H9 (cell line): ENCODE measurements at regions not wholly inside any gene's neighbourhood (a gene's known extent, or its start where the extent isn't known, plus 50 kb on each side); places are given as distances from the start of the nearest gene placed in this dataset.

Experiments used
- DNase-seq: peaks from one replicate; pipeline ENCODE4 v3.0.0-alpha.2; 2017
- H2AFZ ChIP-seq: one replicate; pipeline ENCODE4 v1.6.1; 2013; ENCODE audit warnings: mild to moderate bottlenecking, low read length, control low read depth, moderate library complexity
- H2AK5ac ChIP-seq: 2 replicates; pipeline ENCODE4 v1.6.1; 2013; ENCODE audit warnings: low read length, control low read depth, mixed read lengths; ENCODE audit not compliant: insufficient read length
- H2BK120ac ChIP-seq: one replicate; pipeline ENCODE4 v1.6.1; 2013; ENCODE audit warnings: low read depth, mild to moderate bottlenecking, low read length, control low read depth, inconsistent platforms; ENCODE audit not compliant: poor library complexity, severe bottlenecking
- H2BK12ac ChIP-seq: 2 replicates; pipeline ENCODE4 v1.6.1; 2013; ENCODE audit warnings: low read length, control low read depth, mixed read lengths, low read depth; ENCODE audit not compliant: insufficient read length
- H2BK15ac ChIP-seq: 2 replicates; pipeline ENCODE4 v1.6.1; 2013; ENCODE audit warnings: low read depth, low read length, control low read depth
- H2BK20ac ChIP-seq: one replicate; pipeline ENCODE4 v1.6.1; 2013; ENCODE audit warnings: low read depth, mild to moderate bottlenecking, low read length, control low read depth, inconsistent platforms; ENCODE audit not compliant: poor library complexity, severe bottlenecking
- H2BK5ac ChIP-seq: 2 replicates; pipeline ENCODE4 v1.6.1; 2013; ENCODE audit warnings: low read length, control low read depth, mixed read lengths; ENCODE audit not compliant: insufficient read length
- H3K14ac ChIP-seq: 2 replicates; pipeline ENCODE4 v1.6.1; 2013; ENCODE audit warnings: low read length, control low read depth; ENCODE audit not compliant: insufficient read depth
- H3K18ac ChIP-seq: 2 replicates; pipeline ENCODE4 v1.6.1; 2013; ENCODE audit warnings: low read depth, mild to moderate bottlenecking, mixed read lengths, low read length, control low read depth; ENCODE audit not compliant: insufficient read length
- H3K23ac ChIP-seq: 2 replicates; pipeline ENCODE4 v1.6.1; 2013; ENCODE audit warnings: low read length, control low read depth, mixed read lengths, low read depth; ENCODE audit not compliant: insufficient read length
- H3K23me2 ChIP-seq: 2 replicates; pipeline ENCODE4 v1.6.1; 2013; ENCODE audit warnings: low read depth, mild to moderate bottlenecking, mixed read lengths, low read length, control low read depth; ENCODE audit not compliant: insufficient read length, poor library complexity, severe bottlenecking
- H3K27ac ChIP-seq: 2 replicates; pipeline ENCODE4 v1.5.1; 2013; ENCODE audit warnings: low read length, control low read depth, mixed read lengths, low read depth; ENCODE audit not compliant: insufficient read length
- H3K27me3 ChIP-seq: 2 replicates; pipeline ENCODE4 v1.6.1; 2013; ENCODE audit warnings: low read length, control low read depth, inconsistent platforms; ENCODE audit not compliant: insufficient read depth
- H3K4ac ChIP-seq: 2 replicates; pipeline ENCODE4 v1.6.1; 2013; ENCODE audit warnings: low read depth, mild to moderate bottlenecking, control low read depth, inconsistent platforms, low read length, moderate library complexity
- H3K4me1 ChIP-seq: 2 replicates; pipeline ENCODE4 v1.6.1; 2013; ENCODE audit warnings: low read length, control low read depth, inconsistent platforms; ENCODE audit not compliant: insufficient read depth
- H3K4me2 ChIP-seq: 2 replicates; pipeline ENCODE4 v1.6.1; 2013; ENCODE audit warnings: low read length, control low read depth, mixed read lengths; ENCODE audit not compliant: insufficient read length, insufficient read depth
- H3K56ac ChIP-seq: 2 replicates; pipeline ENCODE4 v1.6.1; 2013; ENCODE audit warnings: low read depth, mild to moderate bottlenecking, mixed read lengths, low read length, control low read depth; ENCODE audit not compliant: insufficient read length
- H3K79me1 ChIP-seq: 2 replicates; pipeline ENCODE4 v1.6.1; 2013; ENCODE audit warnings: low read depth, mild to moderate bottlenecking, moderate library complexity, low read length, control low read depth, inconsistent platforms; ENCODE audit not compliant: insufficient read depth, poor library complexity, severe bottlenecking
- H3K79me2 ChIP-seq: 2 replicates; pipeline ENCODE4 v1.6.1; 2013; ENCODE audit warnings: low read length, control low read depth, inconsistent platforms; ENCODE audit not compliant: insufficient read depth
- H3K9ac ChIP-seq: 2 replicates; pipeline ENCODE4 v1.6.1; 2013; ENCODE audit warnings: low read length, control low read depth, mixed read lengths; ENCODE audit not compliant: insufficient read length; ENCODE audit errors: extremely low read depth
- H3K9me3 ChIP-seq: one replicate; pipeline ENCODE4 v1.6.1; 2013; ENCODE audit warnings: low read depth, low read length, inconsistent platforms; ENCODE audit not compliant: control insufficient read depth
- H3T11ph ChIP-seq: one replicate; pipeline ENCODE4 v1.6.1; 2013; ENCODE audit warnings: mild to moderate bottlenecking, low read length, control low read depth, inconsistent platforms
- H4K20me1 ChIP-seq: one replicate; pipeline ENCODE4 v1.6.1; 2013; ENCODE audit not compliant: control insufficient read depth, insufficient read length, insufficient read depth
- H4K5ac ChIP-seq: 2 replicates; pipeline ENCODE4 v1.6.1; 2013; ENCODE audit warnings: low read depth, mild to moderate bottlenecking, mixed read lengths, low read length, control low read depth; ENCODE audit not compliant: insufficient read length
- H4K8ac ChIP-seq: replicated peaks from 2 replicates; pipeline ENCODE4 v1.6.1; 2013; ENCODE audit warnings: low read length, control low read depth, mixed read lengths, low read depth; ENCODE audit not compliant: insufficient read length
- H4K91ac ChIP-seq: 2 replicates; pipeline ENCODE4 v1.6.1; 2013; ENCODE audit warnings: low read depth, mild to moderate bottlenecking, moderate library complexity, mixed read lengths, low read length, control low read depth; ENCODE audit not compliant: insufficient read length
- H3K27ac Mint-ChIP-seq, 3 experiments: 2 replicates in 2 of 3; 3 replicates in 1 of 3; pipeline ENCODE4 v1.8.0; 2020 to 2021; ENCODE audit warnings: mixed read lengths in 3 of 3, mild to moderate bottlenecking in 1 of 3, moderate library complexity in 1 of 3
- H3K27me3 Mint-ChIP-seq: 2 replicates; pipeline ENCODE4 v1.8.0; 2021; ENCODE audit warnings: low read depth, mild to moderate bottlenecking, moderate library complexity, mixed read lengths
- H3K36me3 Mint-ChIP-seq, 3 experiments: 2 replicates in 2 of 3; 3 replicates in 1 of 3; pipeline ENCODE4 v1.8.0; 2020 to 2021; ENCODE audit warnings: low read depth in 3 of 3, mixed read lengths in 3 of 3; ENCODE audit not compliant: insufficient read depth in 1 of 3
- H3K4me1 Mint-ChIP-seq, 2 experiments: 2 replicates each; pipeline ENCODE4 v1.8.0; 2020; ENCODE audit warnings: mixed read lengths in 2 of 2
- H3K4me3 Mint-ChIP-seq, 2 experiments: 2 replicates in 1 of 2; 3 replicates in 1 of 2; pipeline ENCODE4 v1.8.0; 2020 to 2021; ENCODE audit warnings: mild to moderate bottlenecking in 2 of 2, mixed read lengths in 2 of 2, moderate library complexity in 1 of 2
- H3K9me3 Mint-ChIP-seq, 2 experiments: 2 replicates in 1 of 2; 3 replicates in 1 of 2; pipeline ENCODE4 v1.8.0; 2020; ENCODE audit warnings: mild to moderate bottlenecking in 2 of 2, mixed read lengths in 2 of 2, moderate library complexity in 1 of 2
- WGBS: extraction: QIAGEN DNeasy Blood & Tissue Kit; methylation state at CpG from one replicate; pipeline ENCODE4 v1.1.7; 2013; ENCODE audit warnings: missing lambda C conversion rate, low lambda C conversion rate, mixed read lengths; ENCODE audit not compliant: insufficient read length; ENCODE audit errors: extremely low coverage; 5-methylcytosine and 5-hydroxymethylcytosine counted together
- TF ChIP-seq, protein P1 (sequence below): fragments of 200-600 bp; sonication (generic); conservative IDR thresholded peaks from 3 replicates; pipeline ENCODE4 v1.8.0; 2021; ENCODE audit warnings: antibody characterized with exemption, mild to moderate bottlenecking

DNA sequence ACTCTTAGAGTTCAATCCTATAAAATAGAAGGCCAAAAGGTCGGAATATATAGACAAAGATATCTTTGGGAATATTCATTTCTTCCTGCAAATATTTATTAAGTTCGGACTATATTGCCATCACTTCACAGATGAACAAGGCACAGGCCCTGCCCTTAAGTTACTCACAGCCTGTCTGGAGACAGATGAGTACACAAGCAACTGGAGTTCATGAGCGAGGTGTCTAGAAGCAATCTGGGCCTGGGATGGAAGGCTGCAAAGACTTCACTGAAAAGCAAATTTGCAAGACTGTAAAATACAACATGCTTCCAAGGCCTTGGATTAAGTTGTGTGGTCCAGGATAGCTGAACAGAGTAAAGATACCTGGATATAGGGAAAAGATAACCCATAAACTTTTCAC is 56.7 kb upstream of the CEP85L start:
- Histone ChIP-seq H4K5ac (no peak overlapping the region), H2BK120ac (no peak overlapping the region), H3K18ac (no peak overlapping the region), H3K4me2 (no peak overlapping the region), H2AFZ (no peak overlapping the region), H4K8ac (no peak overlapping the region), H4K91ac (no peak overlapping the region), H3K23ac (no peak overlapping the region), H3K9ac (no peak overlapping the region), H3K27me3 (no peaks in the 10 kb centered on the region), H2BK15ac (no peak overlapping the region; the same call in 1 of the 2 replicates), H3K79me1 (no peaks in the 10 kb centered on the region), H2AK5ac (no peak overlapping the region), H2BK5ac (no peak overlapping the region), H3K79me2 (no peaks in the 10 kb centered on the region), H2BK12ac (no peak overlapping the region), H3K14ac (no peak overlapping the region), H3K9me3 (no peaks in the 10 kb centered on the region), H3K23me2 (no peaks in the 10 kb centered on the region), H3T11ph (no peak overlapping the region), H2BK20ac (no peak overlapping the region), H4K20me1 (no peaks in the 10 kb centered on the region), H3K56ac (no peak overlapping the region), H3K4me1 (peaks cover 17% of the 10 kb centered on the region; the same call in 1 of the 2 replicates), H3K27ac (no peak overlapping the region), H3K4ac (no peak overlapping the region)
- Mint-ChIP-seq H3K4me1 (peaks cover 39 to 40% of the 10 kb centered on the region in 2 experiments), H3K4me3 (no peak overlapping the region), H3K36me3 (no peaks in the 10 kb centered on the region), H3K27me3 (no peaks in the 10 kb centered on the region), H3K27ac (peak overlapping the region in 1 of 3 experiments; percentile 74; a peak in 1 of 7 replicates), H3K9me3 (no peaks in the 10 kb centered on the region)
- DNase-seq: no peak
- TF ChIP-seq, protein P1, sequence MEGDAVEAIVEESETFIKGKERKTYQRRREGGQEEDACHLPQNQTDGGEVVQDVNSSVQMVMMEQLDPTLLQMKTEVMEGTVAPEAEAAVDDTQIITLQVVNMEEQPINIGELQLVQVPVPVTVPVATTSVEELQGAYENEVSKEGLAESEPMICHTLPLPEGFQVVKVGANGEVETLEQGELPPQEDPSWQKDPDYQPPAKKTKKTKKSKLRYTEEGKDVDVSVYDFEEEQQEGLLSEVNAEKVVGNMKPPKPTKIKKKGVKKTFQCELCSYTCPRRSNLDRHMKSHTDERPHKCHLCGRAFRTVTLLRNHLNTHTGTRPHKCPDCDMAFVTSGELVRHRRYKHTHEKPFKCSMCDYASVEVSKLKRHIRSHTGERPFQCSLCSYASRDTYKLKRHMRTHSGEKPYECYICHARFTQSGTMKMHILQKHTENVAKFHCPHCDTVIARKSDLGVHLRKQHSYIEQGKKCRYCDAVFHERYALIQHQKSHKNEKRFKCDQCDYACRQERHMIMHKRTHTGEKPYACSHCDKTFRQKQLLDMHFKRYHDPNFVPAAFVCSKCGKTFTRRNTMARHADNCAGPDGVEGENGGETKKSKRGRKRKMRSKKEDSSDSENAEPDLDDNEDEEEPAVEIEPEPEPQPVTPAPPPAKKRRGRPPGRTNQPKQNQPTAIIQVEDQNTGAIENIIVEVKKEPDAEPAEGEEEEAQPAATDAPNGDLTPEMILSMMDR: no peak
- WGBS: no CpG with 5 or more reads among the region's 3 CpGs
